ENCODE measurements at regions not wholly inside any gene's neighbourhood (a gene's known extent, or its start where the extent isn't known, plus 50 kb on each side); places are given as distances from the start of the nearest gene placed in this dataset.

- TF ChIP-seq, protein P1, sequence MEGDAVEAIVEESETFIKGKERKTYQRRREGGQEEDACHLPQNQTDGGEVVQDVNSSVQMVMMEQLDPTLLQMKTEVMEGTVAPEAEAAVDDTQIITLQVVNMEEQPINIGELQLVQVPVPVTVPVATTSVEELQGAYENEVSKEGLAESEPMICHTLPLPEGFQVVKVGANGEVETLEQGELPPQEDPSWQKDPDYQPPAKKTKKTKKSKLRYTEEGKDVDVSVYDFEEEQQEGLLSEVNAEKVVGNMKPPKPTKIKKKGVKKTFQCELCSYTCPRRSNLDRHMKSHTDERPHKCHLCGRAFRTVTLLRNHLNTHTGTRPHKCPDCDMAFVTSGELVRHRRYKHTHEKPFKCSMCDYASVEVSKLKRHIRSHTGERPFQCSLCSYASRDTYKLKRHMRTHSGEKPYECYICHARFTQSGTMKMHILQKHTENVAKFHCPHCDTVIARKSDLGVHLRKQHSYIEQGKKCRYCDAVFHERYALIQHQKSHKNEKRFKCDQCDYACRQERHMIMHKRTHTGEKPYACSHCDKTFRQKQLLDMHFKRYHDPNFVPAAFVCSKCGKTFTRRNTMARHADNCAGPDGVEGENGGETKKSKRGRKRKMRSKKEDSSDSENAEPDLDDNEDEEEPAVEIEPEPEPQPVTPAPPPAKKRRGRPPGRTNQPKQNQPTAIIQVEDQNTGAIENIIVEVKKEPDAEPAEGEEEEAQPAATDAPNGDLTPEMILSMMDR (IDR thresholded peaks at IDR 0.05; ENCODE audit: insufficient read depth, low read length): no peak
- no peak for TF ChIP-seq GABPA (IDR thresholded peaks at IDR 0.05; ENCODE audit: low read depth)
- TF ChIP-seq, protein P2, sequence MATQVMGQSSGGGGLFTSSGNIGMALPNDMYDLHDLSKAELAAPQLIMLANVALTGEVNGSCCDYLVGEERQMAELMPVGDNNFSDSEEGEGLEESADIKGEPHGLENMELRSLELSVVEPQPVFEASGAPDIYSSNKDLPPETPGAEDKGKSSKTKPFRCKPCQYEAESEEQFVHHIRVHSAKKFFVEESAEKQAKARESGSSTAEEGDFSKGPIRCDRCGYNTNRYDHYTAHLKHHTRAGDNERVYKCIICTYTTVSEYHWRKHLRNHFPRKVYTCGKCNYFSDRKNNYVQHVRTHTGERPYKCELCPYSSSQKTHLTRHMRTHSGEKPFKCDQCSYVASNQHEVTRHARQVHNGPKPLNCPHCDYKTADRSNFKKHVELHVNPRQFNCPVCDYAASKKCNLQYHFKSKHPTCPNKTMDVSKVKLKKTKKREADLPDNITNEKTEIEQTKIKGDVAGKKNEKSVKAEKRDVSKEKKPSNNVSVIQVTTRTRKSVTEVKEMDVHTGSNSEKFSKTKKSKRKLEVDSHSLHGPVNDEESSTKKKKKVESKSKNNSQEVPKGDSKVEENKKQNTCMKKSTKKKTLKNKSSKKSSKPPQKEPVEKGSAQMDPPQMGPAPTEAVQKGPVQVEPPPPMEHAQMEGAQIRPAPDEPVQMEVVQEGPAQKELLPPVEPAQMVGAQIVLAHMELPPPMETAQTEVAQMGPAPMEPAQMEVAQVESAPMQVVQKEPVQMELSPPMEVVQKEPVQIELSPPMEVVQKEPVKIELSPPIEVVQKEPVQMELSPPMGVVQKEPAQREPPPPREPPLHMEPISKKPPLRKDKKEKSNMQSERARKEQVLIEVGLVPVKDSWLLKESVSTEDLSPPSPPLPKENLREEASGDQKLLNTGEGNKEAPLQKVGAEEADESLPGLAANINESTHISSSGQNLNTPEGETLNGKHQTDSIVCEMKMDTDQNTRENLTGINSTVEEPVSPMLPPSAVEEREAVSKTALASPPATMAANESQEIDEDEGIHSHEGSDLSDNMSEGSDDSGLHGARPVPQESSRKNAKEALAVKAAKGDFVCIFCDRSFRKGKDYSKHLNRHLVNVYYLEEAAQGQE (IDR thresholded peaks at IDR 0.05; ENCODE audit: insufficient replicate concordance, low read depth): no peak
- no peak for TF ChIP-seq POLR2AphosphoS5 (IDR thresholded peaks at IDR 0.05; ENCODE audit: low read depth)
- no peak for TF ChIP-seq SPI1 (IDR thresholded peaks at IDR 0.05; ENCODE audit: borderline replicate concordance, low read depth)
Measured at GRCh38 chr4:162461952-162462351, 298.2 kb upstream of the FSTL5 start.

Measured in HL-60 (cell line).